ENCODE measurements at regions not wholly inside any gene's neighbourhood (a gene's known extent, or its start where the extent isn't known, plus 50 kb on each side); places are given as distances from the start of the nearest gene placed in this dataset.
A peak's percentile ranks its signal among the peaks of the same experiment; 100 is the strongest.

- no peak for DNase-seq (ENCODE audit: extremely low spot score, unreplicated experiment)
- no peaks in the 10 kb centered on the region for H3K36me3 Mint-ChIP-seq (ENCODE audit: unreplicated experiment)
- peaks cover 7% of the 10 kb centered on the region for H3K27me3 Mint-ChIP-seq (ENCODE audit: unreplicated experiment)
- no peaks in the 10 kb centered on the region for H3K9me3 Mint-ChIP-seq (ENCODE audit: unreplicated experiment)
- H3K4me1 Mint-ChIP-seq (ENCODE audit: unreplicated experiment): peaks cover 11% of the 10 kb centered on the region
- TF ChIP-seq, protein P1, sequence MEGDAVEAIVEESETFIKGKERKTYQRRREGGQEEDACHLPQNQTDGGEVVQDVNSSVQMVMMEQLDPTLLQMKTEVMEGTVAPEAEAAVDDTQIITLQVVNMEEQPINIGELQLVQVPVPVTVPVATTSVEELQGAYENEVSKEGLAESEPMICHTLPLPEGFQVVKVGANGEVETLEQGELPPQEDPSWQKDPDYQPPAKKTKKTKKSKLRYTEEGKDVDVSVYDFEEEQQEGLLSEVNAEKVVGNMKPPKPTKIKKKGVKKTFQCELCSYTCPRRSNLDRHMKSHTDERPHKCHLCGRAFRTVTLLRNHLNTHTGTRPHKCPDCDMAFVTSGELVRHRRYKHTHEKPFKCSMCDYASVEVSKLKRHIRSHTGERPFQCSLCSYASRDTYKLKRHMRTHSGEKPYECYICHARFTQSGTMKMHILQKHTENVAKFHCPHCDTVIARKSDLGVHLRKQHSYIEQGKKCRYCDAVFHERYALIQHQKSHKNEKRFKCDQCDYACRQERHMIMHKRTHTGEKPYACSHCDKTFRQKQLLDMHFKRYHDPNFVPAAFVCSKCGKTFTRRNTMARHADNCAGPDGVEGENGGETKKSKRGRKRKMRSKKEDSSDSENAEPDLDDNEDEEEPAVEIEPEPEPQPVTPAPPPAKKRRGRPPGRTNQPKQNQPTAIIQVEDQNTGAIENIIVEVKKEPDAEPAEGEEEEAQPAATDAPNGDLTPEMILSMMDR (IDR thresholded peaks at IDR 0.05): no peak
- H3K27ac Mint-ChIP-seq (ENCODE audit: unreplicated experiment): peak overlapping the region; percentile 52
- no peak overlapping the region for H3K4me3 Mint-ChIP-seq (ENCODE audit: unreplicated experiment)
Observed at GRCh38 chr1:182235952-182236650, 155.5 kb downstream of the GLUL start.

DNA sequence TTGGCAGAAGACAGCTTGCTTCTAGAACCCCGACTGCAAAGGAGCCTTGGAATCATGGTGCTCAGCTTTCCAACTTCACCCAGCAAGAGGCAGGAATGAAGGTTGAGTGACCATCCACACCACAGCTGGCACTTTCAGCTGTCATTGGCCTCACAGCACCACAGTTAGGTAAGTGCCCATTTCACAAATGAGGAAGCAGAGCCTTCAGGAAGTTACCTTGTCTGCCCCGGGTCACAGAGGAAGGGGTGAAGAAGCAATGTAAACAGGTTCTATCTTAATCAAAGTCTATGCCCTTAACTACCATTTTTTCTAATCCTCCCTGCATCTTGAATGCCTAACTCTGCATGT, 156.0 kb downstream of the GLUL start:
- TF ChIP-seq, protein P1 (IDR thresholded peaks at IDR 0.05): no peak
- Mint-ChIP-seq H3K4me3 (ENCODE audit: unreplicated experiment) (no peak overlapping the region), H3K36me3 (ENCODE audit: unreplicated experiment) (no peaks in the 10 kb centered on the region), H3K27ac (ENCODE audit: unreplicated experiment) (no peak overlapping the region), H3K9me3 (ENCODE audit: unreplicated experiment) (no peaks in the 10 kb centered on the region), H3K4me1 (ENCODE audit: unreplicated experiment) (peaks cover 11% of the 10 kb centered on the region), H3K27me3 (ENCODE audit: unreplicated experiment) (peaks cover 7% of the 10 kb centered on the region)
- DNase-seq (ENCODE audit: extremely low spot score, unreplicated experiment): no peak

DNA sequence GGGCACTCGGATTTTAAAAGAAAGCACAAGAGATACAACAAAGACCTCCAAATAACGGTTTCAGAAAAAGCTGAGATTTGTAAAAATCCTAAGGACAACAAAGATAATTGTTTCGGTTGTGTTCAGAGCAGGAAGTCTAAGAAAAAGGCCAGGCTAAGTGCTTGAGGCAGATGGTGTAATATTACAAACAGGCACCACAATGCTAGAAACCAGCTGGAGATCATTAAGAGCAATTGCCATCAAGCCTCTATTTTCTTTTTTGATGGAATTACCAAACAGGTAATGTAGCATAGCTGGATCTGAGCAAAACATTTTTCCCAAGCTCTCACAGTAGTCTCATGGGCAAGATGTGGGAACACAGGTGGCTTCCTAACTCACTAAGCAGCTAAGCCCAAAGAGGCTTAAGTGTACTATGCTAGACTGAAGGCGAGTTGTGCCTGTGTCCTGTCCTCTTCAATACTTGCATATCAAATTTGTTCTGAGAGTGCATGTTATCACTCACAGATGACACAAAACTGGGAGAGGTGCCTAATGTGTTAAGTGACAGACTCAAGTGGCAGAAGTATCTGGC, 161.6 kb downstream of the GLUL start:
- no peak overlapping the region for H3K27ac Mint-ChIP-seq (ENCODE audit: unreplicated experiment)
- TF ChIP-seq, protein P1 (IDR thresholded peaks at IDR 0.05): no peak
- H3K9me3 Mint-ChIP-seq (ENCODE audit: unreplicated experiment): peaks cover 5% of the 10 kb centered on the region
- no peaks in the 10 kb centered on the region for H3K27me3 Mint-ChIP-seq (ENCODE audit: unreplicated experiment)
- H3K4me1 Mint-ChIP-seq (ENCODE audit: unreplicated experiment): peaks cover 12% of the 10 kb centered on the region
- no peak overlapping the region for H3K4me3 Mint-ChIP-seq (ENCODE audit: unreplicated experiment)
- DNase-seq (ENCODE audit: extremely low spot score, unreplicated experiment): no peak
- H3K36me3 Mint-ChIP-seq (ENCODE audit: unreplicated experiment): no peaks in the 10 kb centered on the region

GRCh38 chr1:182229451-182229850, 162.1 kb downstream of the GLUL start:
- H3K4me3 Mint-ChIP-seq (ENCODE audit: unreplicated experiment): no peak overlapping the region
- peaks cover 12% of the 10 kb centered on the region for H3K4me1 Mint-ChIP-seq (ENCODE audit: unreplicated experiment)
- H3K36me3 Mint-ChIP-seq (ENCODE audit: unreplicated experiment): no peaks in the 10 kb centered on the region
- peaks cover 5% of the 10 kb centered on the region for H3K9me3 Mint-ChIP-seq (ENCODE audit: unreplicated experiment)
- H3K27me3 Mint-ChIP-seq (ENCODE audit: unreplicated experiment): no peaks in the 10 kb centered on the region
- H3K27ac Mint-ChIP-seq (ENCODE audit: unreplicated experiment): no peak overlapping the region
- TF ChIP-seq, protein P1 (IDR thresholded peaks at IDR 0.05): no peak
- no peak for DNase-seq (ENCODE audit: extremely low spot score, unreplicated experiment)

DNA sequence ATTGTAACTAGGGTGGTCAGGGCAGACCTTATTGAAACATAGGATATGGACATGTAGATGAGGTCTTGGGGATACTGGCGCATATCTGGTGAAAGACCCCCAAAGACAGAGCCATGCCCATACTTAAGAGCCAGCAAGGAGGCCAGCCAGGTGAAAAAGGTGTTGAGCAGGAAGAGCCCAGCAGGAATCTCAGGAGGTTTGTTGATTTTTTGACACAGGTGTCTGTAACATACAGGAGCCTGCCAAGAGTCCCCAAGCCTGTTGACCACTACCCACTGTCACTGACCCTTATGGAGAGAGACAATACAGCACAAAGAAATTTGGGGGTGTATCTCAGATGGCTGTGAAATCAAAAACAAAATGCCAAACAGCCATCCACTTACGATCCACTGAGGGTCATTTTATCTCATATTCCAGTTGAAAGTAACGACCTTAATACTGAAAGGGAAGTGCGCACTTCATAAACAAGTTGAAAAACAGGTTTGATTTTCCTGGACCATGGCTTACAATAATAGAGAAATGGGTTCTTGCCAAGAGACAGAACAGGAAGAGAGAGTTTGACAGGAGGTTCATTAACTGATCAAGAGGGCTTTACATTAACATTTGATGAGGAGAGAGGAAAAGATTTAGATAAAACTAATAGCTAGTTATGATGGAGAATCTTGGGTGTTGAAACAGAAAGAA, 163.6 kb downstream of the GLUL start:
- no peak for DNase-seq (ENCODE audit: extremely low spot score, unreplicated experiment)
- peaks cover 12% of the 10 kb centered on the region for H3K4me1 Mint-ChIP-seq (ENCODE audit: unreplicated experiment)
- peaks cover 10% of the 10 kb centered on the region for H3K9me3 Mint-ChIP-seq (ENCODE audit: unreplicated experiment)
- H3K27ac Mint-ChIP-seq (ENCODE audit: unreplicated experiment): no peak overlapping the region
- no peak overlapping the region for H3K4me3 Mint-ChIP-seq (ENCODE audit: unreplicated experiment)
- no peaks in the 10 kb centered on the region for H3K36me3 Mint-ChIP-seq (ENCODE audit: unreplicated experiment)
- H3K27me3 Mint-ChIP-seq (ENCODE audit: unreplicated experiment): no peaks in the 10 kb centered on the region
- TF ChIP-seq, protein P1 (IDR thresholded peaks at IDR 0.05): no peak

Measured in osteocyte (in vitro differentiated cells).